Stomach (tissue), 8 donors: ENCODE measurements at regions not wholly inside any gene's neighbourhood (a gene's known extent, or its start where the extent isn't known, plus 50 kb on each side); places are given as distances from the start of the nearest gene placed in this dataset.

Experiments used
- DNase-seq, 2 donors: peaks; one replicate each; pipeline versions ENCODE4 v3.0.0 to v3.0.0-alpha.2; 2013 to 2019
- H3K27ac ChIP-seq, 5 donors: fragments of 200-600 bp in 4 of 5; sonication (generic) in 4 of 5; one replicate each; pipeline ENCODE4 v1.5.1; 2013 to 2019; ENCODE audit warnings: mild to moderate bottlenecking in 1 of 5, moderate library complexity in 1 of 5
- H3K27me3 ChIP-seq, 3 donors: fragments of 200-600 bp; sonication (generic); one replicate each; pipeline ENCODE4 v1.5.1; 2017 to 2019; ENCODE audit warnings: mixed run types in 1 of 3
- H3K36me3 ChIP-seq, 4 donors: fragments of 200-600 bp; sonication (generic); 1 replicate in 3 of 4; 2 replicates in 1 of 4; pipeline ENCODE4 v1.5.1; 2016 to 2019
- H3K4me1 ChIP-seq, 4 donors: fragments of 200-600 bp; sonication (generic); one replicate each; pipeline ENCODE4 v1.5.1; 2016 to 2019
- H3K4me3 ChIP-seq, 4 donors: fragments of 200-600 bp; sonication (generic) in 3 of 4; one replicate each; pipeline ENCODE4 v1.5.1; 2016 to 2019; ENCODE audit warnings: mild to moderate bottlenecking in 1 of 4
- H3K9me3 ChIP-seq, 4 donors: fragments of 200-600 bp; sonication (generic); one replicate each; pipeline ENCODE4 v1.5.1; 2016 to 2019
- EP300 ChIP-seq: sonication (generic); formaldehyde crosslinking; IDR thresholded peaks from one replicate; pipeline ENCODE4 v1.6.1; 2017; ENCODE audit warnings: antibody characterized with exemption
- POLR2A ChIP-seq, 4 donors: fragments of 450-650 bp; IDR thresholded peaks; one replicate each; pipeline ENCODE4 v1.6.1; 2016; ENCODE audit warnings: antibody characterized with exemption in 4 of 4, control low read depth in 2 of 4, mild to moderate bottlenecking in 1 of 4, moderate library complexity in 1 of 4
- POLR2AphosphoS5 ChIP-seq, 3 donors: sonication (generic); formaldehyde crosslinking; IDR thresholded peaks; one replicate each; pipeline ENCODE4 v1.6.1; 2016; ENCODE audit warnings: antibody characterized with exemption in 3 of 3
- WGBS, 5 donors: extraction: QIAGEN DNeasy Blood & Tissue Kit in 3 of 5; methylation state at CpG; one replicate each; pipeline versions ENCODE4 v1.1.5 to v1.1.7; 2013 to 2018; 5-methylcytosine and 5-hydroxymethylcytosine counted together
- intact Hi-C: fragments of 100-400 bp; cut with DNase I; formaldehyde crosslinking; loops from one replicate; pipeline ENCODE4 v1.15.1; 2023; ENCODE audit warnings: low total_unique reads
- TF ChIP-seq, protein P1 (sequence below), 7 experiments: fragments of 450-650 bp in 4 of 7; fragments of 200-600 bp in 3 of 7; sonication (generic) in 3 of 7; IDR thresholded peaks; one replicate each; pipeline ENCODE4 v1.5.1; 2016 to 2019; ENCODE audit warnings: antibody characterized with exemption in 7 of 7, control low read depth in 2 of 7, mild to moderate bottlenecking in 1 of 7
- donor health status: healthy with polysubstance abuse.
- donor health status: Bipolar disorder and iron deficiency.
- donor health status: healthy.

DNA sequence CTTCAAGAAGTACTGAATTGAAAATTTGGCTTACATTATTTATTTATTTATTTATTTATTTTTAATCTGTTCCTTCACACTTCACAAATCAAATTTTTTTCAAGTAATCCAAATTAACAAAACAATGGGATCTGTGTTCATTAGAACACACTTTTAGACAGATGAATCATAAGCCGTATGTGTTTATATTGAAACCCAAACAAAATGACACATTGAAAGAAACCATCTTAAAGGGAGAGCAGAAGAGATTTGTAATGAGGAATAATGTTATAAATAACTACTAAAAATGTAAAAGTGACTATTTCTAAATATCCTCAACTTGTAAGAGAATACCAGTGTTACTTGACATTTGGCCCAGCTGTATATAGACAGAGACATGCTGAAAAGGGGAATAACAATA is 991.0 kb upstream of the CHAC2 start:
- 29 to 78% (median 73%) methylated on average over 1 of the region's 1 CpG for WGBS, 5 donors
- Histone ChIP-seq H3K27me3 (no peaks in the 10 kb centered on the region), H3K36me3 (no peaks in the 10 kb centered on the region), H3K4me1 (no peaks in the 10 kb centered on the region), H3K4me3 (no peak overlapping the region), H3K9me3 (no peaks in the 10 kb centered on the region), H3K27ac (no peak overlapping the region)
- intact Hi-C loops = no loop called here
- no peak for TF ChIP-seq POLR2A (IDR thresholded peaks at IDR 0.05)
- TF ChIP-seq, protein P1, sequence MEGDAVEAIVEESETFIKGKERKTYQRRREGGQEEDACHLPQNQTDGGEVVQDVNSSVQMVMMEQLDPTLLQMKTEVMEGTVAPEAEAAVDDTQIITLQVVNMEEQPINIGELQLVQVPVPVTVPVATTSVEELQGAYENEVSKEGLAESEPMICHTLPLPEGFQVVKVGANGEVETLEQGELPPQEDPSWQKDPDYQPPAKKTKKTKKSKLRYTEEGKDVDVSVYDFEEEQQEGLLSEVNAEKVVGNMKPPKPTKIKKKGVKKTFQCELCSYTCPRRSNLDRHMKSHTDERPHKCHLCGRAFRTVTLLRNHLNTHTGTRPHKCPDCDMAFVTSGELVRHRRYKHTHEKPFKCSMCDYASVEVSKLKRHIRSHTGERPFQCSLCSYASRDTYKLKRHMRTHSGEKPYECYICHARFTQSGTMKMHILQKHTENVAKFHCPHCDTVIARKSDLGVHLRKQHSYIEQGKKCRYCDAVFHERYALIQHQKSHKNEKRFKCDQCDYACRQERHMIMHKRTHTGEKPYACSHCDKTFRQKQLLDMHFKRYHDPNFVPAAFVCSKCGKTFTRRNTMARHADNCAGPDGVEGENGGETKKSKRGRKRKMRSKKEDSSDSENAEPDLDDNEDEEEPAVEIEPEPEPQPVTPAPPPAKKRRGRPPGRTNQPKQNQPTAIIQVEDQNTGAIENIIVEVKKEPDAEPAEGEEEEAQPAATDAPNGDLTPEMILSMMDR (IDR thresholded peaks at IDR 0.05) = no peak
- no peak for TF ChIP-seq EP300
- peak in 1 of 2 donors; percentile 1 for DNase-seq

DNA sequence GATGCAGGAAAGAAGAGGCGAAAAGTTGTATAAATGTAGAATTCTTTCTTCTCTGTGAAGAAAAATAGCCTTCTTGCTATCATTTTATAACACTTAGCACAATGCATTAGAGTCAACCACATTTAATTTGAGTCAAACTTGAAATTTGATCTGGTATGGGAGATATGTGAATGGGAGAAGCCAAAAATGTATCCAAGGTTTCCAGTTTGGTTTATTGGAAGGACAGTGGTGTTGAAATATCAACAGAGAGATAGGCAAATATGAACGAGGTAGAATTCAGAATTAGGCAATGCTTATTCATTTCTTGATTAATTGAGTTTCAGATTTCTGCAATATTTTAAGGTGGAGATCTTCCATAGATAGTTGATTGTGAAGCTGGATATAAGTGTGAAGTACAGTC is 991.9 kb upstream of the CHAC2 start:
- Histone ChIP-seq H3K4me1 (no peaks in the 10 kb centered on the region), H3K27ac (no peak overlapping the region), H3K27me3 (no peaks in the 10 kb centered on the region), H3K9me3 (peaks cover 0 to 5% (median 0%) of the 10 kb centered on the region in 4 donors), H3K4me3 (no peak overlapping the region), H3K36me3 (no peaks in the 10 kb centered on the region)
- WGBS, 5 donors = 58 to 74% (median 63%) methylated on average over 2 of the region's 2 CpGs
- no peak for DNase-seq
- TF ChIP-seq POLR2A (IDR thresholded peaks at IDR 0.05) = no peak
- no peak for TF ChIP-seq POLR2AphosphoS5 (IDR thresholded peaks at IDR 0.05)
- no peak for TF ChIP-seq EP300
- TF ChIP-seq, protein P1 (IDR thresholded peaks at IDR 0.05) = no peak
- intact Hi-C loops = no loop called here

DNA sequence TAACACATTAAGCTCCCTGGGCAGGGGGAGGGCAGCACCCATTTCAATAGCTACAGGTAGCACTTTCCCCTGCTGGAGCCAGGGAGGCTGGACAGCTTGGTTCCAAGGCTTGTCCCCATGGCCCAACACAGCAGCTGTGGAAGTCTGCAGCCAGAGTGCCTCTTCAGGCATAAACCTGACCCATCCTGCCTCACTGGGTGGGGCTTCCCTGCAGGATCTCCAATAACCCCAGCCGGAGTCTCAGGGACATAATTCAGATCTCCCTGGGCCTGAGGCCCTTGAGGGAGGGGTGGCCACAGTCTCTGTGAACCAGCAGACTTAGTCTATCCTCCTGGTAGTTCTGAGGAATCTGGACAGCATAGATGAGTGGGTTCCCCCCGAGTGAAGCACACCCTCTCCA is 1001.9 kb upstream of the CHAC2 start:
- H3K27ac ChIP-seq = no peak overlapping the region
- 83 to 88% (median 85%) methylated on average over 2 of the region's 2 CpGs for WGBS, 5 donors
- intact Hi-C loops = no loop called here

DNA sequence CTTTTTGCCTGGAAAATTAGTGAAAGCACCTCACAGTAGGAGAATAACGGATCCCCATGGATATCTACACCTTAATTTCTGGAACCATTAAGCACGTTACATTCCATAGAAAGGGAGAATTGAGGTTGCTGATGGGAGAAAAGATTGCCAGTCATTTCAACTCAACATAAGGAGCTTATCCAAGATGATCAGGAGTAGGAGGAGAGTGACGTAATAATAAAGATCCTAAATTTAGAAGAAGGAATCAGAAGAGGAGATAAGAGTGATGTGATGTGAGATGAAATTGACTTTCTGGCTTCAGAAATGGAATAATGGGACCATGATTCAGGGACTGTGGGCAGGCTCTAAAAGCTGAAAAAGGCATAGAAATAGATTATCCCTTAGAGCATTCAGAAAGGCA is 1017.8 kb upstream of the CHAC2 start:
- DNase-seq = no peak
- Histone ChIP-seq H3K9me3 (peaks cover 0 to 21% (median 9%) of the 10 kb centered on the region in 4 donors), H3K4me1 (no peaks in the 10 kb centered on the region), H3K27me3 (no peaks in the 10 kb centered on the region), H3K27ac (no peak overlapping the region), H3K36me3 (no peaks in the 10 kb centered on the region), H3K4me3 (no peak overlapping the region)
- TF ChIP-seq EP300 (no peak), POLR2AphosphoS5 (IDR thresholded peaks at IDR 0.05) (no peak), POLR2A (IDR thresholded peaks at IDR 0.05) (no peak)
- TF ChIP-seq, protein P1 (IDR thresholded peaks at IDR 0.05) = no peak
- WGBS, 5 donors = 78 to 89% (median 87%) methylated on average over 3 of the region's 3 CpGs
- intact Hi-C loops = no loop called here

More for the DNA sequence above, 1001.9 kb upstream of the CHAC2 start:
- Histone ChIP-seq H3K27me3 (no peaks in the 10 kb centered on the region), H3K36me3 (no peaks in the 10 kb centered on the region), H3K9me3 (peaks cover 0 to 7% (median 0%) of the 10 kb centered on the region in 4 donors), H3K4me1 (no peaks in the 10 kb centered on the region), H3K4me3 (no peak overlapping the region)
- TF ChIP-seq EP300 = no peak
- TF ChIP-seq POLR2A (IDR thresholded peaks at IDR 0.05) = no peak
- TF ChIP-seq POLR2AphosphoS5 (IDR thresholded peaks at IDR 0.05) = no peak
- TF ChIP-seq, protein P1 (IDR thresholded peaks at IDR 0.05) = no peak
- DNase-seq = no peak
